Left cardiac atrium (tissue), 4 donors: ENCODE measurements at regions not wholly inside any gene's neighbourhood (a gene's known extent, or its start where the extent isn't known, plus 50 kb on each side); places are given as distances from the start of the nearest gene placed in this dataset.
A peak's percentile ranks its signal among the peaks of the same experiment; 100 is the strongest.
"Not testable (repeated sequence)": the region's sequence is repeated elsewhere in the genome, so short reads cannot be mapped to it uniquely, and the experiment has no call there.

Experiments used
- ATAC-seq, 2 donors: fragments of 200-7000 bp; cut with Tn5 transposase; one replicate each; pipeline ENCODE4 v1.9.1; 2020; ENCODE audit warnings: mild to moderate bottlenecking in 2 of 2, moderate library complexity in 2 of 2
- DNase-seq: peaks from one replicate; pipeline ENCODE4 v3.0.0-alpha.2; 2020
- intact Hi-C, 2 donors: fragments of 100-400 bp; cut with DNase I; formaldehyde crosslinking; loops; one replicate each; pipeline versions ENCODE4 v1.14.1 to v1.15.1; 2022 to 2023
- donor health status: DM: no; HTN: yes; CAD: no.
- donor health status: DM: no; HTN: yes; CAD: no; lungs with severe emphysema.
- donor health status: DM: yes; HTN: yes; CAD: no.
- donor health status: Dilated cardiomyopathy.

DNA sequence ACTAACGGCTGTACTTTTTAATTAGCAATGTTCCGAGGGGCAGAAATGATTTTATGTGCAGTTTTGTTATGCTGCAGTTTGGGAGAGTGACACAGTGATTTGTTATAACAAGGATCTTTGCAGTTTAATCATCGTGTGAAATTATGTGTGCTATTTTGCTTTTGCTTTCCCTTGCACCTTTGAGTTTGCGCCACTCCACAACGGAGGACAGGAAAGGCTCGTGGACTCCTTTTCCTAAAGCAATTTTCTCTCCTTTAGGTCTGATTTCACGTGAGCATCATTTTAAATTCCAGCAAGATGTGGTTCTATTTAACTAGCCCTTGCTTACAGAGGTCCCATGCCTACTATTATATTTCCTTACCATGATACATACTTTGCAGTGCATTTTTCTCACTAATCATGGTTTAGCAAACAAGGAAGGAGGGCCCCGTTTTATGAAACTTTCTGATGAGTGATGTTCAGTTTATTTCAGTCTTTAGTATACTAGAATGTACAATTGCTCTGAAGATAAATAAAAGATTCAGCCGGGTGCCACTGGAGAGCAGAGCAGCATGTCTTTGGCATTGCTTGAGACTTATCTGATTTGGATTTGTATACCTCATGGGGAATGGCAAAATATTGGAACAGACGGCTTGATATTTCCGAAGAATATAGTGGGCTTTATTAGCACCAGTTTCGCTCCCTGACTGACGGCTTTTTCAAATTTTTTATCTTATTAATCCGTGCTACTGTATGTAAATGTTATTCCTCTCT lies 528.2 kb upstream of the FANCL start:
- intact Hi-C loops = loop anchor here in 1 of 2 donors (10.0 kb wide), 1 partner anchor 1816 kb away; no protein-coding TSS in a partner anchor
- DNase-seq = no peak

DNA sequence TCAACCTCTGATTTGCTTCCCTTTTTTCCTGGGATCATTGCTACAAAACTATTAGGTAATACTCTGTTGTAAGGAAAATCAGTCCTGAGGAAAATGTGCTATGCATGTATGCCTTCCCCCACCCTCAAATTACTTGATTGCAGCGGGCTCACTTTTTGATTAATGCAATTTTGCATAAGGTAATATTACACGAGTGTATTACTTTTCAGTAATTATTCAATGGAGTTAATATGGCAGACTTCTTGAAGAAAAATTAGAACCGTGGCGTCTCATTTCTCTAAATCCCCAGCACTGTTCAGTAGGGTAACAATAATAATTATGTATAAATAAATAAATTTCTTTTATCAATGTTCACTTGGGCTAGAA lies 527.6 kb upstream of the FANCL start:
- ATAC-seq (no peak), DNase-seq (no peak)
- intact Hi-C loops = loop anchor here in 1 of 2 donors (10.0 kb wide), 1 partner anchor 1816 kb away; no protein-coding TSS in a partner anchor

More for the DNA sequence above, 528.2 kb upstream of the FANCL start:
- no peak for ATAC-seq

DNA sequence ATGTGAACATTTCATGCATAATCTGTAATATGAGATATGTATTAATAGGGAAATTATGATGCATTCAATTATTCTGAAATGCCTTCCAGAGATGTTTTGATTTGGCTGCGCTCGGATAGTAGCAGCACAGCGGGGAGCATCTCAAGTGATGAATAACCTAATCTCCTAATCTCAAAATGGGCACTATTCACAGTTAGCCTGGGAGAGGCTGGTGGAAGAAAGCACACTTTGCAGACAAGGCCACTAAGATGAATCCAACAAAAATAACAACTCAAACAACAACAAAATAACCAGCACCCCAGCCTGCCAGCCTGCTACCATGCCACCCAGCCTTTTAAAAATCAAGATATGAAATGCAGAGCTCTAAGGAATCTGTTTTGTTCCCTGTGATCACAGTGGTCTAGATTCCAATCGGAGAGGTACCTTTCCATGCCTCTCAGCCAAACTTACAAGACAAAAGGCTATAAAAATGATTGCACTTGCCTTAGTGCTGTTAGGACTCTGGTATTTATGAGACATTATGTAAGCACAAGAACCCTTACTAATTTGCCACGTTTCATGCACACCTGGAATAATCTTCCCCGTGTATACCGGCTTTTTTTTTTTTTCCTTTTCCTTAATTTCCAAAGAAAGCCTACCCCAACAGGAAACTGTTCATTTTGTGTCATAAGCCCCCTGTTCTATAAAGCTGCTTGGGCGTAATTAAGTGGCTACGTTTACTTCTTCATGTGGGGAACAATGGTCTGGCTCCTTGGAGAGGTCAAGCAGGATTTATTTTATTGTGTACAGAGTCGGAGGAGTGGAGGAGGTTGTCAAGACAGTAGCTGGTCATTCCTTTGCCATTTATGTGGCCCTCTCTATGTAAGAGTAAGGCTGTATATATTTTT lies 526.9 kb upstream of the FANCL start:
- no peak for DNase-seq
- intact Hi-C loops = loop anchor here in 1 of 2 donors (10.0 kb wide), 1 partner anchor 1817 kb away; no protein-coding TSS in a partner anchor
- ATAC-seq = no peak

DNA sequence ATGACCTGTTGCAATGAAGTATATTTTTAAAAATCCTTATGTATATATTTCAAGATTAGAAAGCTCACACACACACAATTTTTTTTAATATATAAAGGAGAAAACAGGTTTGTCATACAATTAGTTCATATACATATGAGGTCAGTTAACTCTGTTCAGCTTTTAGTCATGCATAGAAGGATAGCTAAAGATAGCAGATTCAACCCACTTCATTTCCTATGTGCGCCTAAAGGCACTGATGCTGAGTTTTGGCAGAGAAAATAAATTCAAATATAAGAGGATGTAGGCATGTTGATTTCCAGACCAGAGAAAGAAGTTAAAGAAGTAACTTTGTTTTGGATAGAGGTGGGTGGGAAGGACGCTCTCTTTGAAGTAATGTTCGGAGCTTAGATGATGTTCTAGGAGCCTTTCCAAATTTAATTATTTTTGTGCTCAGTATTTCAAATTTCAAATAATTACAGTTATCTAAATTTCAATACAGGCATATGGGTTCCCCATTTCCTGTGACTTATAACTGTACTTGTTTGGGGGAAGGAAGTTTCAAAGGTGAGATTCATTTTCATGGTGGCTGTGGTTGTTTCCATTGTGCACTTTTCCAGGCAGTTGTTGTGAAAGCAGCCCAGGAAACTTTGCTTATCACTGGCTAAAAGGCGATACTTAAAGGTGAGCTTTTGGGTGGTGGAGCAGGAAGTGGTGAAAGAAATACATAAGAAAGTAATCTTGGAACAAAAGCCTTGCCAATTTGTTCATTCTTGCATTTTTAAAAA lies 523.4 kb upstream of the FANCL start:
- no peak for ATAC-seq
- DNase-seq = no peak
- intact Hi-C loops = loop anchor here in 1 of 2 donors (10.0 kb wide), 1 partner anchor 1820 kb away; no protein-coding TSS in a partner anchor

DNA sequence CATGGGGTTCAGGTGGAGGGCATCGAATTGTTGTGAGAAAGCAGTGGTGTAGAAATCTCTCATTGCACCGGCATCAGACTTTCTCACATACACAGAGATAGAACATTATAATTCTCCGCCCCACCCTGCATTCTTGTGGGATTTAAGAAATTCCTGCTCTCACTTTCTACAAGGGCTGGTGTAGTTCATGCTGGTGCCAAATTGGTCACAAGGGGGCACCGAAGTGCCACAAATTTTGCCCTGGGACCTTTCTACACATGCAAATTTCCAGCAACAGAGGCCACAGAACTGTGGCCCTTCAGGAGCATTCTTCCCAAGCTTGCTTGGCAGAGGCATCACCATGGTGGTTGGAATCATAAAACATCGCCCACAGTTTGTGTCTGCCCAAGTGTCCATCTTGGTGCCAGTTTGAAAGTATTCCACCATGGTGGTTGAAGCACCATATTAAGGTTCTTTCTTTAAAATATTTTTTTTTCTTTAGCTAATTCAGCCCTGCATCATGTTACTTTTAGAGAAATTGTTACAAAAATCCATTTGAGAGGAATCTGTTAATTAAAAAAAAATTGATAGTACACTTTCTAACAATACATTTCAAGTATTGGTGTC lies 521.2 kb upstream of the FANCL start:
- no peak for DNase-seq

DNA sequence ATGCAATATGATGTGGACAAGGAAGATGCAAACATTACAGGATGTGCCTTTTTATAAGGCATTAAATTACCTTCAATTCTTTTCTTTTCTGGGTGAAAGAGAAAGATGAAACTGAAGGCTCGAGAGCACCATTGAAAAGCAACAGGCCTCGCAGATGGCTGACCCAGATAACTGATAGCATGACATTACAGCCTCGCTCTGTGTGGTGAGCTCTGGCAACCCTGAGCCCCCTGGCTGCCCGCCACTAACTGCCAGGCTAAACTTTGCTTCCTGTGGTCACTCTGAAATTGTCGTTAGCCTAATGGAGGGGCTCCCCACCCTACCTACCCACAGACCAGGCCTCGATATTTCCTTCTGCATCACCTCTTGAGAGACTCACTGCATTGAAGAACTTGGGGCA lies 516.8 kb upstream of the FANCL start:
- no peak for ATAC-seq
- DNase-seq = no peak
- intact Hi-C loops = no loop called here

More for the DNA sequence above, 521.2 kb upstream of the FANCL start:
- ATAC-seq = peak; percentile 17 to 38
- intact Hi-C loops = loop anchor here in 1 of 2 donors (10.0 kb wide), 1 partner anchor 1823 kb away; no protein-coding TSS in a partner anchor

DNA sequence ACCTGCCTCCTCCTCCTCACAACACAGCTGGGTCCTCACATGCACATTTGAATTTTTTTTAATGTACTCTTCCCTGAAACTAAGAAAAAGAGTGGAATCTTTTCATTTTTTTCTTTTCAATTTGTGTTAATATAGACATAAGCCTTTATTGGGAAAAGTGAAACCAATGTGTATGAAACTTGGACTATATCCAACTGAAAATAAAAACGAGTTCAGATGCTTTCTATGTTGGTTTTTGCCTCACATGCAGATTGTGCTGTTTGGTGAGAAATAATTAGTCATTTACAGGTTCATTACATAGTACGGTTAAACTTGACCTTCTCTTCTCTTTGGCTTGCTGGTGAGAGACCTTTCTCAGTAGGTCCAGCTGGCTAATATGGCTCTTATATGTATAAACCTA lies 515.2 kb upstream of the FANCL start:
- ATAC-seq = no peak
- intact Hi-C loops = no loop called here
- DNase-seq = no peak

DNA sequence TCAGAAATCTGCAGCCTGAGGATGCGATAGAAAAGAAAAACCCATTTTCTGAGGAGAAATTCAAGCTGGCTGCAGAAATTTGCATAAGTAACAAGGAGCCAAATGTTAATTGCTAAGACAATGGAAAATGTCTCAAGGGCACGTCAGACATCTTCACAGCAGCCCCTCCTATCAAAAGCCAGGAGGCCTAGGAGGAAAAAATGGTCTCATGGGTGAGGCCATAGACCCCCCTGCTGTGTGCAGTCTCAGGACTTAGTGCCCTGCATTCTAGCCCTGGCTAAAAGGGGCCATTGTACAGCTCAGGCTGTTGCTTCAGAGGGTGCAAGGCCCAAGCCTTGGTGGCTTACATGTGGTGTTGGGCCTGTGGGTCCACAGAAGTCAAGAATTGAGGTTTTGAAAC lies 511.4 kb upstream of the FANCL start:
- DNase-seq, intact Hi-C loops, ATAC-seq: not testable (repeated sequence)

DNA sequence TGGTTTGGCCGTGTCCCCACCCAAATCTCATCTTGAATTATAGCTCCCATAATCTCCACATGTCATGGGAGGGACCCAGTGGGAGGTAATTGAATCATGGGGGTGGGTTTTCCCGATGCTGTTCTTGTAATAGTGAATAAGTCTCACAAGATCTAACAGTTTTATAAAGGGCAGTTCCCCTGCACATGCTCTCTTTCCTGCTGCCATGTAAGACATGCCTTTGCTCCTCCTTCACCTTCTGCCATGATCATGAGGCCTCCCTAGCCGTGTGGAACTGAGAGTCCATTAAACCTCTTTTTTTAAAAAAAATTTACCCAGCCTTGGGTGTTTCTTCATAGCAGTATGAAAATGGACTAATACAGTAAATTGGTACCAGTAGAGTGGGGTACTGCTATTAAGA lies 510.6 kb upstream of the FANCL start:
- intact Hi-C loops, DNase-seq, ATAC-seq: not testable (repeated sequence)

DNA sequence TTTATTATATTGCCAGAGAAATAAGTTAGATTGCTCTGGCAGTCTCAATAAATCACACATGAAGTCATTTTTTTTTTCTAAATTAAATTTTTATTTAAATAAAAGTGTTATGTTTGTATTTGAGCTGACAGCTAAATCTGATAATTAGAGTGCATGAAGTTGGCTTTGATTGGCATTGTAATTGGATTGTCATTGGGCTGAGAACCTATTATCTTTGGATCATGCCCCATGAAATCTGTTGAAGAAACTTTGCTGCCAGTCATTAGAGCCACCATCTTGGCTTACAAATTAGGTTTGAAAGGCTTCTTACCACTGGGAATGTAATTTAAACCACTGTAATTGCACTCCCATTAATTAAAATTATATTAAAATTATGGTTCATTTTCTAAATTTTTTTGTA lies 507.9 kb upstream of the FANCL start:
- no peak for DNase-seq
- ATAC-seq = no peak
- intact Hi-C loops = no loop called here

DNA sequence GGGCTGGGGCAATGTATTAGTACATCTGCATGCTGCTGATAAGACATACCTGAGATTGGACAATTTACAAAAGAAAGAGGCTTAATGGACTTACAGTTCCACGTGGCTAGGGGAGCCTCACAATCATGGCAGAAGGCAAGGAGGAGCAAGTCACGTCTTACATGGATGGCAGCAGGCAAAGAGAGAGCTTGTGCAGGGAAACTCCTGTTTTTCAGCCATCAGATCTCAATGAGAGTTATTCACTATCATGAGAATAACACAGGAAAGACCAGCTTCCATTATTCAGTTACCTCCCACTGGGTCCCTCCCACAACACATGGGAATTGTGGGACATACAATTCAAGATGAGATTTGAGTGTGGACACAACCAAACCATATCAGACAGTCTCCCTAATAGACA lies 504.2 kb upstream of the FANCL start:
- DNase-seq, intact Hi-C loops, ATAC-seq: not testable (repeated sequence)

DNA sequence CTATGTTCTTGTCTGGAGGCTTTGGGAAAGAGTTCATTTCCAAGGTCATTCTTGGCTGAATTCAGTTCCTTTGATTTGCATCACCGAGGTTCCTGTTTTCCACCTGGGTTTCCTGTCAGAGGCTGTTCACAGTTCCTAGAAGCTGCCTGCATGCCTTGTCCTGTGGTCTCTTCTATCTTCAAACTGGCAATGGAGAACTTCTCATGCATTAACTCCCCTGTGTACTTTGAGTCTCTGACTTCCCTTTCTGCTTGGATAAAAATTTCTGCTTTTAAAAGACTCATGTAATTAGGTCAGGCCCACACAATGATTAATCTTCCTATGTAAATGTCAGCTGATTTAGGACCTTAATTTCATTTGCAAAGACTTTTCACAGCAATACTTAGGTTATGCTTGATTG lies 499.3 kb upstream of the FANCL start:
- intact Hi-C loops = no loop called here
- DNase-seq = no peak
- no peak for ATAC-seq

DNA sequence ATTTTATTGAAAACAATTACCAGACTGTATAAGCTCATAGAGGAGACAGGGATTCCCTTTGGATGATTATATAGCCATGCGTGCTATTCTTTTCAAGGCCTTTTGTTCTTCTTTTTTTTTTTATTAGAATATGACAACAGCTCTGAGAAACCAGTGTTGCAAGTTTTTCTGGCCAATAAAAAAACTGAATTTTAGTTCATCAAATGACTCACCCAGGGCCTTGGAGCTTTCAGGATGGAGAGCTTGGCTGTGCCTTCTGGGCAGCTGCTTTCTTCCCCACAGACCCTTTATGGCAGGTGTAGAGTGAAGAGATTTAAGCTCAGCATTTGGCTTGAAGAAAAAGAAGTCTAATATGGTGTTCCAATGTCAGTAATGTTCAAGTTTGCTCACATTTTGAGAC lies 497.9 kb upstream of the FANCL start:
- ATAC-seq (no peak), DNase-seq (no peak)
- intact Hi-C loops = no loop called here

DNA sequence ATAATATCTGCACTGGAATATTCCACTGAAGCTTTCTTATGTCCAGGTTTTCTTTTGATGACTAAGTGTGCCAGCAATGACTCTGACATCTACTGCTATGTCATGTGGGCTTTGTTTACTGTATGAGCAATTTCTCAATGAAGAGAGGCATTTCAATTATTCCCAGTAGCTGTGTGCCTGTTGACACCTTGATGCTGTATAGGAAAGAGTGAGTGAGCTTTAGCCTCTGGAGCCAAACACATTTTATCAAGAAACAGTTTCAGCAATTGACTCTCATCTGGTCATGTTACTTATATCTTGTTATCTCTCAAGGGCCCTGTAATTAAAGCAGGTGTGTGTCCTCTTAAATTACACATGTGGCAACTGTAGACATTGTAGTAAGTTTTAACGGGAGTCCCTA lies 493.2 kb upstream of the FANCL start:
- DNase-seq (no peak), ATAC-seq (no peak)
- intact Hi-C loops = no loop called here

DNA sequence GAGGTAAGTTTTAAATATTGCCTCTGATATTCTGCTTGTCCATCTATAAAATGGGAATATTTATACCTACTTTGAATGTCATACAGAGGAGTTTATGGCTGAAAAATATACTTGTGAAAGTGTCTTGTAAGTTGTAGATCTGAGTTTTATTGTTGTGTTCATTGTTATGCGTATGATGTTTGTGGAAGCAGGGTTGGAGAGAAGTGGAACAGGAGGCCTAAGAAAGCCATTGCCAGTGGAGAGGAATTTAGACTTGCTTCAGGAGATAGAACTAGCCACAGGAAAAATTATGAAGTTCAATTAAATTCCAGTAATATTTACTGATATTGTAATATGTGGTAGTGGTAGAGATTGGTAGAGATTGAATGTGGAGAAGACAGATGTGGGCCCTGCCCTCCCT lies 491.9 kb upstream of the FANCL start:
- no peak for DNase-seq
- intact Hi-C loops = no loop called here
- ATAC-seq = no peak

DNA sequence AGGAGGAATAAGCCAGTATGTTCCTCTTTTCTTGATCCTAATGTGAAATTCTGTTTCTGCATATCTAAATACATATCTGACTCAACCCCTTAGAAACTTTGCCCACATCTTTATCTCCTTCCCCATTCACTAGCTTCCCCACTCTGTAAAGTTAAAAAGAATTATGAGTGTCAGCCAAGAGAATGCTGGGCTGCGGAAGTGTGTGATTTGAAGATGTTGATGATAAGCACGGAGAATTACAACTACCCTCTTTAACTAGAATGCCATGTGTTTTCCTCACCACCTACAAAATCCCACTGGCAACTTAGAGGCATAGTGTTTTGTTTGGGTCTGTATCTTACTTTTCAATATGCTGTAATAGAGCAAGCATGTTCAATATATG lies 490.4 kb upstream of the FANCL start:
- DNase-seq (no peak), ATAC-seq (no peak)
- intact Hi-C loops = no loop called here

DNA sequence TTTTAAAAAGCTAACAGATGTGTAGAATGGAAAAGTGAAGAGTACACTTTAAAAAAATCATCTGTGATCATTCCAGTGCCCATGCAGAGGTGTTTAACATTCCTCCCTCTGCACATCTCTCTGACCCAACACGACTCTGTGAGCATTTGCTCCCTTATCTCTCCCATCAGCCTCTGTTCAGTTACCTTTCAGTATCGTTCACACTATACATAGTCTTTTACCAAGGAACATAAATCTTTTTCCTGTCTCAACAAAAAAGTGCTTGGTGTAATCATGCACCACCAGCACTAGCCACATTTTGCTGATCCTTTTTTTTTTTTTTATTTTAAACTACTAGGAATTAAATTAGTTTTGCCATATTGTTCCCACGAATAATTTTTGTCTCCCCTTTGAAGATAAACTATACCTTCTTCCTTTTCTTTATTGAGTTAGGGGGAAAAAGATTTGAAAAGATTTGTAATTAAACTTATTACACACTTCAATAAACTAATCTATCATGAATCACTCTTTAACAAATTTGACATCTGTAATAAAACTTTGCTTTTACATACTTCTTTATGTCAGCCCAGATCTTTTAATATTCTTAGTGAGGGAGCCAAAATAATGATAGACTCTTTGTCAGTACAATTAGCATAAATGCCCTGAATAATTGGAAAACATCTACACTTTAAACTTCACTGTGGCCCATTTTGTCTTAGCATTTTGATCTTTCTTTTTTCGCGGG lies 489.8 kb upstream of the FANCL start:
- ATAC-seq = no peak
- intact Hi-C loops = no loop called here
- no peak for DNase-seq

DNA sequence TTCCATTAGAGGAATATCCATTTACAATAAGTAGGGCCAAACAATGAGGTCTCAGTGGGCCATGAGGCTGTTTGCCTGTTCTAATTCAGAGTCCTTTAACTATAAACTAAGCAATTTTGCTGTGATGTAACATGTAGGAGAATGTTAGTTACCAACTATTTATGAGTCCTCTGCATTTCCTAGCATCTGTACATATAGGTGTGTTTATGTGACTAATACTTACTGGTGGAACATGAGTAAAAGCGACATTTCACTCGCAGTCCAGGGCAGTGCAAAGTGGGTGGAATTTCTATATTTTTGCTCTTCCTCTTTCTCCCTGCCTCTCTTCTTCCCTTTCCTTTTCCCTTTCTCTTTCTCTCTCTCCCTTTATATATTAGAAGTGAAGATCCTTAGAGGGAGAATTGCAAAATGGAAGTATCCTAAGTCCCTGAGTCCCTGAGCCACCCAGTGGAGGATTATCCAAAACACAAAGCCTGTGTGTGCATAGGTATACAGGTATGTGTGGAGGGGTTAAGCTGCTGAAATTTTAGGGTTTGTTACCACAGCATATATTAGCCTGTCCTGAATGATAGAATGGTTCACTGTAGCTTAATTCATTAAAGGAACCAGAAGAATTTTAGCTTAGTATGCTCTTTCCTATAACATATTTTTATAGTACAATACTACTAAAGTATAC lies 487.0 kb upstream of the FANCL start:
- ATAC-seq (no peak), DNase-seq (no peak)
- intact Hi-C loops = no loop called here
